WTC11 (cell line): ENCODE measurements at regions not wholly inside any gene's neighbourhood (a gene's known extent, or its start where the extent isn't known, plus 50 kb on each side); places are given as distances from the start of the nearest gene placed in this dataset.
"Not testable (repeated sequence)": the region's sequence is repeated elsewhere in the genome, so short reads cannot be mapped to it uniquely, and the experiment has no call there.

ENCODE experiments used
- ATAC-seq: fragments of 200-7000 bp; cut with Tn5 transposase; 2 replicates; pipeline ENCODE4 v1.10.0; 2021; ENCODE audit warnings: mild to moderate bottlenecking, moderate library complexity
- CTCF ChIA-PET: fragments of 300-600 bp; sonication (Branson Sonifier 250); formaldehyde crosslinking; loops from one replicate; lab custom pipeline; 2021; ENCODE audit warnings: antibody characterized with exemption; lab: Charles Lee
- POLR2A ChIA-PET: fragments of 350-600 bp; sonication (Branson Sonifier 250); formaldehyde crosslinking; loops from one replicate; lab custom pipeline; 2021; ENCODE audit warnings: antibody characterized with exemption; lab: Charles Lee
- DNase-seq: peaks from one replicate; pipeline ENCODE4 v3.0.0; 2021; ENCODE audit warnings: low spot score
- H3K27ac Mint-ChIP-seq: 2 replicates; pipeline ENCODE4 v1.8.0; 2021; ENCODE audit warnings: mixed read lengths
- H3K27me3 Mint-ChIP-seq: 2 replicates; pipeline ENCODE4 v1.8.0; 2021; ENCODE audit warnings: low read depth, mild to moderate bottlenecking, moderate library complexity, mixed read lengths
- H3K36me3 Mint-ChIP-seq: 2 replicates; pipeline ENCODE4 v1.8.0; 2021; ENCODE audit warnings: mixed read lengths
- H3K4me1 Mint-ChIP-seq: 2 replicates; pipeline ENCODE4 v1.8.0; 2022; ENCODE audit warnings: mixed read lengths
- H3K4me3 Mint-ChIP-seq: 2 replicates; pipeline ENCODE4 v1.8.0; 2021; ENCODE audit warnings: mild to moderate bottlenecking, moderate library complexity, mixed read lengths
- H3K9me3 Mint-ChIP-seq: 2 replicates; pipeline ENCODE4 v1.8.0; 2021; ENCODE audit warnings: mixed read lengths
- GABPB1 ChIP-seq: sonication (generic); formaldehyde crosslinking; IDR thresholded peaks from 2 replicates; pipeline ENCODE4 v1.8.1; 2023; ENCODE audit warnings: mild to moderate bottlenecking, missing genetic modification reagents
- GTF2I ChIP-seq: fragments of 250-450 bp; sonication (Bioruptor Pico); conservative IDR thresholded peaks from 2 replicates; pipeline ENCODE4 v1.4.0; 2021; ENCODE audit warnings: mild to moderate bottlenecking
- OVOL2 ChIP-seq: fragments of 250-450 bp; sonication (Bioruptor Pico); IDR thresholded peaks from 2 replicates; pipeline ENCODE4 v1.9.0; 2021; ENCODE audit warnings: mild to moderate bottlenecking, borderline replicate concordance
- SOX15 ChIP-seq: fragments of 250-450 bp; sonication (Bioruptor Pico); IDR thresholded peaks from 2 replicates; pipeline ENCODE4 v1.9.0; 2021; ENCODE audit warnings: mild to moderate bottlenecking
- TCF7 ChIP-seq: sonication (generic); formaldehyde crosslinking; IDR thresholded peaks from 2 replicates; pipeline ENCODE4 v1.8.0; 2022; ENCODE audit warnings: mild to moderate bottlenecking, low read depth, missing genetic modification reagents, moderate library complexity
- ZNF219 ChIP-seq: sonication (generic); formaldehyde crosslinking; IDR thresholded peaks from 2 replicates; pipeline ENCODE4 v1.8.0; 2023; ENCODE audit warnings: missing genetic modification reagents, mild to moderate bottlenecking, borderline replicate concordance
- ZNF263 ChIP-seq: sonication (generic); formaldehyde crosslinking; IDR thresholded peaks from 2 replicates; pipeline ENCODE4 v1.8.1; 2022; ENCODE audit warnings: low read depth, mild to moderate bottlenecking, moderate library complexity, missing genetic modification reagents
- ZNF317 ChIP-seq: sonication (generic); formaldehyde crosslinking; IDR thresholded peaks from 2 replicates; pipeline ENCODE4 v1.8.1; 2023; ENCODE audit warnings: low read depth, mild to moderate bottlenecking, moderate library complexity, missing genetic modification reagents, borderline replicate concordance
- TF ChIP-seq, protein P1 (sequence below): sonication (generic); formaldehyde crosslinking; IDR thresholded peaks from 2 replicates; pipeline ENCODE4 v1.8.0; 2023; ENCODE audit warnings: mild to moderate bottlenecking, missing genetic modification reagents
- TF ChIP-seq, protein P2 (sequence below): sonication (generic); formaldehyde crosslinking; IDR thresholded peaks from 2 replicates; pipeline ENCODE4 v1.8.0; 2022; ENCODE audit warnings: mild to moderate bottlenecking, missing genetic modification reagents
- TF ChIP-seq, protein P3 (sequence below): fragments of 250-450 bp; sonication (Bioruptor Pico); IDR thresholded peaks from 2 replicates; pipeline ENCODE4 v1.9.0; 2021; ENCODE audit warnings: mild to moderate bottlenecking
- TF ChIP-seq, protein P4 (sequence below): sonication (generic); formaldehyde crosslinking; IDR thresholded peaks from 2 replicates; pipeline ENCODE4 v1.8.1; 2022; ENCODE audit warnings: missing genetic modification reagents, borderline replicate concordance
- TF ChIP-seq, protein P5 (sequence below): sonication (generic); formaldehyde crosslinking; IDR thresholded peaks from 2 replicates; pipeline ENCODE4 v1.8.0; 2022; ENCODE audit warnings: mild to moderate bottlenecking, missing genetic modification reagents

DNA sequence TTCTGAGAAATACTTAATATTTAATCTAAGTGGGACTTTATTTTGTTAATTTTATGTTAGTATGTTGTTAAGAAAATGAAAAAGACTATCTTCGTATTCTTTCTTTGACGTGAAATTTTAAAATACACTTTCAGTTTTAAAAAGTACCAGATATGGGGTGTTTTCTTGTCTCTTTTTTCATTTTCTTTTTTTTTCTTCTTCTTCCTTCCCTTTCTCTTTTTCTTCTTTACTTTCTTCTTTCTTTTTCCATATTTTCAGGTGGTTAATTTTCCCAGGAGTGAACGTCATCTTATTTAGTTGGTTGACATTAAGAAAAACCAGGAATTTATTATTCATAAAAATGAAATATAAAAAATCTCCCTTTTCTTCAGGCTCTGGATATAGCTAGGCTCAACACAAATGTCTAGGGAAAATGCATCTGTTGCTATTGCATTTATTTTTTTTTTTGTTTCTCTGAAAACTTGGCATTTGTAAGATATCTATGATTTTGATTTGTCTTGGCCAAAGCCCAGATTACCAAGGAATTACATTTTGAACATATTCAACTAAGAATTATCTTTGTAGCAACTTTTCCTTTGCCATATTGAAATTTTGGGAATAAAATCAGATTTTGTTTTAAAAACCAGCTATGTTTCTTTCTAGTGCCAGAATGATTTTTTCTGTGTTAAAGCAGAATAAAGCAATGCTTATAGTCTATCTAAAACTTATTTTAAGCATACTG is 241.3 kb upstream of the FOXP2 start (continued):
- TF ChIP-seq, protein P1, sequence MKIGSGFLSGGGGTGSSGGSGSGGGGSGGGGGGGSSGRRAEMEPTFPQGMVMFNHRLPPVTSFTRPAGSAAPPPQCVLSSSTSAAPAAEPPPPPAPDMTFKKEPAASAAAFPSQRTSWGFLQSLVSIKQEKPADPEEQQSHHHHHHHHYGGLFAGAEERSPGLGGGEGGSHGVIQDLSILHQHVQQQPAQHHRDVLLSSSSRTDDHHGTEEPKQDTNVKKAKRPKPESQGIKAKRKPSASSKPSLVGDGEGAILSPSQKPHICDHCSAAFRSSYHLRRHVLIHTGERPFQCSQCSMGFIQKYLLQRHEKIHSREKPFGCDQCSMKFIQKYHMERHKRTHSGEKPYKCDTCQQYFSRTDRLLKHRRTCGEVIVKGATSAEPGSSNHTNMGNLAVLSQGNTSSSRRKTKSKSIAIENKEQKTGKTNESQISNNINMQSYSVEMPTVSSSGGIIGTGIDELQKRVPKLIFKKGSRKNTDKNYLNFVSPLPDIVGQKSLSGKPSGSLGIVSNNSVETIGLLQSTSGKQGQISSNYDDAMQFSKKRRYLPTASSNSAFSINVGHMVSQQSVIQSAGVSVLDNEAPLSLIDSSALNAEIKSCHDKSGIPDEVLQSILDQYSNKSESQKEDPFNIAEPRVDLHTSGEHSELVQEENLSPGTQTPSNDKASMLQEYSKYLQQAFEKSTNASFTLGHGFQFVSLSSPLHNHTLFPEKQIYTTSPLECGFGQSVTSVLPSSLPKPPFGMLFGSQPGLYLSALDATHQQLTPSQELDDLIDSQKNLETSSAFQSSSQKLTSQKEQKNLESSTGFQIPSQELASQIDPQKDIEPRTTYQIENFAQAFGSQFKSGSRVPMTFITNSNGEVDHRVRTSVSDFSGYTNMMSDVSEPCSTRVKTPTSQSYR (CRISPR knock-in tag), result no peak
- TF ChIP-seq GABPB1, result no peak
- no peak for TF ChIP-seq TCF7
- TF ChIP-seq, protein P2, sequence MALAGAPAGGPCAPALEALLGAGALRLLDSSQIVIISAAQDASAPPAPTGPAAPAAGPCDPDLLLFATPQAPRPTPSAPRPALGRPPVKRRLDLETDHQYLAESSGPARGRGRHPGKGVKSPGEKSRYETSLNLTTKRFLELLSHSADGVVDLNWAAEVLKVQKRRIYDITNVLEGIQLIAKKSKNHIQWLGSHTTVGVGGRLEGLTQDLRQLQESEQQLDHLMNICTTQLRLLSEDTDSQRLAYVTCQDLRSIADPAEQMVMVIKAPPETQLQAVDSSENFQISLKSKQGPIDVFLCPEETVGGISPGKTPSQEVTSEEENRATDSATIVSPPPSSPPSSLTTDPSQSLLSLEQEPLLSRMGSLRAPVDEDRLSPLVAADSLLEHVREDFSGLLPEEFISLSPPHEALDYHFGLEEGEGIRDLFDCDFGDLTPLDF (CRISPR knock-in tag), result no peak
- TF ChIP-seq, protein P3, sequence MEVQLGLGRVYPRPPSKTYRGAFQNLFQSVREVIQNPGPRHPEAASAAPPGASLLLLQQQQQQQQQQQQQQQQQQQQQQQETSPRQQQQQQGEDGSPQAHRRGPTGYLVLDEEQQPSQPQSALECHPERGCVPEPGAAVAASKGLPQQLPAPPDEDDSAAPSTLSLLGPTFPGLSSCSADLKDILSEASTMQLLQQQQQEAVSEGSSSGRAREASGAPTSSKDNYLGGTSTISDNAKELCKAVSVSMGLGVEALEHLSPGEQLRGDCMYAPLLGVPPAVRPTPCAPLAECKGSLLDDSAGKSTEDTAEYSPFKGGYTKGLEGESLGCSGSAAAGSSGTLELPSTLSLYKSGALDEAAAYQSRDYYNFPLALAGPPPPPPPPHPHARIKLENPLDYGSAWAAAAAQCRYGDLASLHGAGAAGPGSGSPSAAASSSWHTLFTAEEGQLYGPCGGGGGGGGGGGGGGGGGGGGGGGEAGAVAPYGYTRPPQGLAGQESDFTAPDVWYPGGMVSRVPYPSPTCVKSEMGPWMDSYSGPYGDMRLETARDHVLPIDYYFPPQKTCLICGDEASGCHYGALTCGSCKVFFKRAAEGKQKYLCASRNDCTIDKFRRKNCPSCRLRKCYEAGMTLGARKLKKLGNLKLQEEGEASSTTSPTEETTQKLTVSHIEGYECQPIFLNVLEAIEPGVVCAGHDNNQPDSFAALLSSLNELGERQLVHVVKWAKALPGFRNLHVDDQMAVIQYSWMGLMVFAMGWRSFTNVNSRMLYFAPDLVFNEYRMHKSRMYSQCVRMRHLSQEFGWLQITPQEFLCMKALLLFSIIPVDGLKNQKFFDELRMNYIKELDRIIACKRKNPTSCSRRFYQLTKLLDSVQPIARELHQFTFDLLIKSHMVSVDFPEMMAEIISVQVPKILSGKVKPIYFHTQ, result no peak
- TF ChIP-seq ZNF317 (CRISPR knock-in tag), result no peak
- TF ChIP-seq, protein P4, sequence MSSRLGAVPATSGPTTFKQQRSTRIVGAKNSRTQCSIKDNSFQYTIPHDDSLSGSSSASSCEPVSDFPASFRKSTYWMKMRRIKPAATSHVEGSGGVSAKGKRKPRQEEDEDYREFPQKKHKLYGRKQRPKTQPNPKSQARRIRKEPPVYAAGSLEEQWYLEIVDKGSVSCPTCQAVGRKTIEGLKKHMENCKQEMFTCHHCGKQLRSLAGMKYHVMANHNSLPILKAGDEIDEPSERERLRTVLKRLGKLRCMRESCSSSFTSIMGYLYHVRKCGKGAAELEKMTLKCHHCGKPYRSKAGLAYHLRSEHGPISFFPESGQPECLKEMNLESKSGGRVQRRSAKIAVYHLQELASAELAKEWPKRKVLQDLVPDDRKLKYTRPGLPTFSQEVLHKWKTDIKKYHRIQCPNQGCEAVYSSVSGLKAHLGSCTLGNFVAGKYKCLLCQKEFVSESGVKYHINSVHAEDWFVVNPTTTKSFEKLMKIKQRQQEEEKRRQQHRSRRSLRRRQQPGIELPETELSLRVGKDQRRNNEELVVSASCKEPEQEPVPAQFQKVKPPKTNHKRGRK (CRISPR knock-in tag), result no peak
- TF ChIP-seq GTF2I, result no peak
- TF ChIP-seq OVOL2 (CRISPR knock-in tag), result no peak
- no peak for TF ChIP-seq SOX15 (CRISPR knock-in tag)
- TF ChIP-seq ZNF219 (CRISPR knock-in tag), result no peak
- TF ChIP-seq, protein P5, sequence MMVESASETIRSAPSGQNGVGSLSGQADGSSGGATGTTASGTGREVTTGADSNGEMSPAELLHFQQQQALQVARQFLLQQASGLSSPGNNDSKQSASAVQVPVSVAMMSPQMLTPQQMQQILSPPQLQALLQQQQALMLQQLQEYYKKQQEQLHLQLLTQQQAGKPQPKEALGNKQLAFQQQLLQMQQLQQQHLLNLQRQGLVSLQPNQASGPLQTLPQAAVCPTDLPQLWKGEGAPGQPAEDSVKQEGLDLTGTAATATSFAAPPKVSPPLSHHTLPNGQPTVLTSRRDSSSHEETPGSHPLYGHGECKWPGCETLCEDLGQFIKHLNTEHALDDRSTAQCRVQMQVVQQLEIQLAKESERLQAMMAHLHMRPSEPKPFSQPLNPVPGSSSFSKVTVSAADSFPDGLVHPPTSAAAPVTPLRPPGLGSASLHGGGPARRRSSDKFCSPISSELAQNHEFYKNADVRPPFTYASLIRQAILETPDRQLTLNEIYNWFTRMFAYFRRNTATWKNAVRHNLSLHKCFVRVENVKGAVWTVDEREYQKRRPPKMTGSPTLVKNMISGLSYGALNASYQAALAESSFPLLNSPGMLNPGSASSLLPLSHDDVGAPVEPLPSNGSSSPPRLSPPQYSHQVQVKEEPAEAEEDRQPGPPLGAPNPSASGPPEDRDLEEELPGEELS (CRISPR knock-in tag), result no peak
- TF ChIP-seq ZNF263 (CRISPR knock-in tag), result no peak
- TF ChIP-seq, all 79 proteins: peak for 0

DNA sequence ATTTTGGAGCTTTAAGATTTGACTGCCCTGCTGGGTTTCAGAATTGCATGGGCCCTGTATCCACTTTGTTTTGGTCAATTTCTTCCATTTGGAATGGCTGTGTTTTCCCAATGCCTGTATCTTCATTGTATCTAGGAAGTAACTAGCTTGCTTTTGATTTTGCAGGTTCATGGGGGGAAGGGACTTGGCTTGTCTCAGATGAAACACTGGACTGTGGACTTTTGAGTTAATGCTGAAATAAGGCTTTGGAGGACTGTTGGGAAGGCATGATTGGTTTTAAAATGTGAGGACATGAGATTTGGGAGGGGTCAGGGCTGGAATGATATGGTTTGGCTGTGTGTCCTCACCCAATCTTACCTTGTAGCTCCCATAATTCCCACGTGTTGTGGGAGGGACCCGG is 245.2 kb upstream of the FOXP2 start:
- H3K9me3 Mint-ChIP-seq, result peaks cover 37% of the 10 kb centered on the region
- peaks cover 24% of the 10 kb centered on the region for H3K36me3 Mint-ChIP-seq
- H3K4me1 Mint-ChIP-seq, ATAC-seq, DNase-seq, H3K27me3 Mint-ChIP-seq, CTCF ChIA-PET, POLR2A ChIA-PET, H3K27ac Mint-ChIP-seq, H3K4me3 Mint-ChIP-seq: not testable (repeated sequence)
